Stimulated activated CD8-positive, alpha-beta memory T cell treated with anti-CD3 and anti-CD28 coated beads, Interleukin-15, amount 100 ng/mL, for 4 hours (primary cell): ENCODE measurements at regions not wholly inside any gene's neighbourhood (a gene's known extent, or its start where the extent isn't known, plus 50 kb on each side); places are given as distances from the start of the nearest gene placed in this dataset.

ENCODE experiments used
- DNase-seq, 2 donors: peaks; one replicate each; pipeline ENCODE4 v3.0.0-alpha.2; 2020; ENCODE audit warnings: low read depth in 2 of 2

DNA sequence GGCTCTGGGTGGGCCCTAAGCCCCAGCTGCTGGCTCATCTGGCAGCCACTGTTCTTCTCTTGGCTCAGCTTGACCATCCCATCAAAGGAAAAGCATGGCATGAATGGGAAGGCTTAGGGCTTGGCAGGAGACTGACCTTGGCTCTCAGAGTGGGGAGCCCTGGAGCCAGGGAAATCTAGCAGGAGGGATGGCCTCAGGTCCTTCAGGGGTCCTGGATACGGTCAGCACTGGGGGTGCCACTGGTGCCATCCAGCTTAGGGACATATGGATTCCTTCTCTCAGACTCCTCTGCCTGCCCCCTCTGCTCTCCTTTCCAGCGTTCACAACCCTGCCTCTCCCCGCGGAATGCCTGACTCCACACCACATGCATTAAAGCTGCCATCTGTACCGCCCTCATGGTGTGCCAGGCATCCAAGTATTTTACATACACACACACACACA, 165.5 kb upstream of the HAAO start:
- no peak for DNase-seq

DNA sequence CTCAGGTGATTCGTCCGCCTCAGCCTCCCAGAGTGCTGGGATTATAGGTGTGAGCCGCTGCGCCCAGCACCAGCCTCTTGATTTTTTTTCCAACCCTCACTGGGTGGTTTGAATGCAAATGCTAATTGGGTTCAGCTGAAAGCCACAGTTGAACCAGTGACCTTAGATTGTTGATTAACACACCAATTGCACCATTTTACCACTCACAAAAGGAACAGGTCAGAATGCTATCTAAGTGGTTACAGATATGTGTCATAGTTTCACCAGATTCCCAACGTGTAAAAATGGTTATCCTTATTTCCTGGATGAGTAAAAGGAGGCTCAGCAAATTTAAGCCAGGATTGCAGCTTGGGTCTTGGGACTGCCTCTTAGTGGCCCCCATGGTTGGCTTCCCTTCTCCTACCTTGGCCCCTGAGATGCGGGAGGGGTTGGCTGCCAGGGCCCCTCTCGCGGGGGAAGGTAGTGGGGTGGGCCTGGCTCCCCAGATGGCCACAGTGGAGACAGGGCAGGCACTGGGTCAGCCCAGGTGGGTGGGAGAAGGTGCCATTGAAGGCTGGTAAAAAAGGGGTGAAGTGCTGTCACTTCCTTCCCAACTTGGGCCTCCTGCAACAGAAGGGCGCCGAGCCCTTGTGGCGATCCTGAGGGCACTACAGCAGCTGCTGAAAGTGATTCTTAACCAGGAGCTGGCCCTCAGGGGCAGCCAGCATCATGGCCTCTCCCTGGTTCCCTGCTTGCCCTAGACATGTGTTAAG, 164.9 kb upstream of the HAAO start:
- no peak for DNase-seq

DNA sequence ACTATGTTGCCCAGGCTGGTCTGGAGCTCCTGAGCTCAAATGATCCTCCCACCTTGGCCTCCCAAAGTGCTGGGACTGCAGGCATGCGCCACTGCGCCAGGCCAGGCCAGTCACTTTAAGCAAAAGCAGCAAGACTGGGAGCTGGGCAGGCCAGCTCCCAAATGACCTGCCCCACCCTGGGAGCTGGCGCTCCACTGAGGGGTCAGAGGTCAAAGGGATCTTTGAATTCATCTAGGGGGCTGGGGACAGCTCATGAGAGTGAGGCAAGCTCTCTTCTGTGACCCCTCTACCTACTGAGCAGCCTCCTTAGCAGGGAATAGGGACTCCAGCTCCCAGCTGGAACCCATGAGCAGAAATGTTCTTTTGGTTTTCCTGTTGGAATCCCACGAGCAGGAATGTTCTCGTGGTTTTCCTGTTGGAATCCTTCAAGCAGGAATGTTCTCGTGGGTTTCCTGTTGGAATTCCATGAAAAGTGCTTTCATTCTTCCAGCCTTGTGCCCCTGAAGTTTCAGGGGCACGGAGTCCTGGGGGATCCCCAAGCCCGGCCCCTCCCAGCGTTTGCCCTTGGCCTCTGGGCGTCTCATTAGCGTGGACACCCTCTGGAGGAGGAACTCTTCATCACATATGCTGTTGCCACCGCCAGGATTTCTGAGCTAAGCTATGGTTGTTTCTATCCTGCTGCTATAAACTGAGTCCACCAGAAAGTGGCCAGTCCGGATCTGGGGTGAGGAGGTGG, 162.0 kb upstream of the HAAO start:
- DNase-seq = no peak

DNA sequence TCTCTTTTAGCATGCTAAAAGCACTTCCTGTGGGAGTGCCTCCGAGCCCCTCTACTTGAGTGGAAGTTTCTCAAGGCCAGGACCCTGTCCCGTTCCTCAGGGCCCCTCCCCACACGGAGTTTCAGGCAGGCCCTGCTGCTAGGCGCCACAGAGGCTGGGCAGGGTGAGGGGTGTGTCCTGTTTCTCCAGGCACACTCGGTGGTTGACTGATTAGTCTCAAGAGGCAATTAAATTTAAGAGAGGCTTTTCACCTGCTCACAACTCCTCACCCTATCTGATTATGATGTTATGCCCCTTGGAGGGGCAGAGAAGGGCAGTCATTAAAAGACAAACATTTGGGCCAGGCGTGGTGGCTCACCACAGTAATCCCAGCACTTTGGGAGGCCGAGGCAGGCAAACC, 160.8 kb upstream of the HAAO start:
- no peak for DNase-seq

DNA sequence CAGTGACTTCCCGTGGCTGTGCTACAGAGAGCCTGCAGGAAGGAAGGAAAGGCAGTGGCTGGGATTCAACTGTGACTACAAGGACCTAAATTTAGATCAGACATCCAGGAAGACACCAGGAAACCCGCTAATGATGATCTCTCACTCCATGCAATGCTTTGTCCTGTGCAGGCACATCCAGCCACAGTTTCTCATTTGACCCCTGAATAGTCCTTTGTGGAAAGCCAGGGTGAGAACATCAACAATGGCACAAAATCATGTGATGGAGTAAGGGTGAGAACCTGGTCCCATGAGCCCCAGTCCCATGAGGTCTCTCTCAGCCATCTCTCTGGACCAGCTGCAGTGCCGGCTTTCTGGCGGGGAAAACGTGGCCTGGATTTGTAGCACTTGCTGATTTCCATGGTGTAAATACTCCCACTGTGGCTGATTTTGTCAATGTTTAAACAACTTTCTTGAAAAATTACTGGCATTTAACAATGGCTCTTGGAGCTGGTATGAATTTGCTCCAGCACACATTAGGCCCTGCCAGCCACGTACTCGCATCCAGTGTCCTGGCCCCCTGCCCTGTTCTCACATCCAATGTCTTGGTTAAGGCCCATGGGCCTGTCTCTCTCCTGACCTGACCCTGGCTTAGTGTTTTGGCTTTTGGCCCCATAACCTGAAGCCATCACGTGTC, 159.0 kb upstream of the HAAO start:
- DNase-seq = no peak

DNA sequence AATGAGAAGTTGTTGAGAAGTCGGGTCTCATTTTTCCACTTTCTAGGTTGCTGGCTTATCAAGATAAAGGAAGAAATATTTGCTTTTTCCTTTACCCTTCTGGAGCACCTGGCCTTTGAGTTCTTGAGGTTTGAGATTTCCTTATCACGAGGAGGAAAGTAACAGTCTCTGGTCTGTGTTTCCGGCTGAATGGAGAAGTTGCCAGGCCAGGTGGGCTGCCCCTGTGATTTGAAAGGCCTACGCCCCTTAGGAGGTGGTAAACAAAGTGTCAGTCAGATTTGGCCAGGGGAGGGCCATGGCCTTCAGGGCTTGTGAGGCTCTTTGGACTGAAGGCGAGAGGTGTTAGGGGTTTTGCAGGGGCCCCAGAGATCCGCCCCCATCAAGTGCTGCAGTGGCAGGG, 156.7 kb upstream of the HAAO start:
- DNase-seq = no peak

DNA sequence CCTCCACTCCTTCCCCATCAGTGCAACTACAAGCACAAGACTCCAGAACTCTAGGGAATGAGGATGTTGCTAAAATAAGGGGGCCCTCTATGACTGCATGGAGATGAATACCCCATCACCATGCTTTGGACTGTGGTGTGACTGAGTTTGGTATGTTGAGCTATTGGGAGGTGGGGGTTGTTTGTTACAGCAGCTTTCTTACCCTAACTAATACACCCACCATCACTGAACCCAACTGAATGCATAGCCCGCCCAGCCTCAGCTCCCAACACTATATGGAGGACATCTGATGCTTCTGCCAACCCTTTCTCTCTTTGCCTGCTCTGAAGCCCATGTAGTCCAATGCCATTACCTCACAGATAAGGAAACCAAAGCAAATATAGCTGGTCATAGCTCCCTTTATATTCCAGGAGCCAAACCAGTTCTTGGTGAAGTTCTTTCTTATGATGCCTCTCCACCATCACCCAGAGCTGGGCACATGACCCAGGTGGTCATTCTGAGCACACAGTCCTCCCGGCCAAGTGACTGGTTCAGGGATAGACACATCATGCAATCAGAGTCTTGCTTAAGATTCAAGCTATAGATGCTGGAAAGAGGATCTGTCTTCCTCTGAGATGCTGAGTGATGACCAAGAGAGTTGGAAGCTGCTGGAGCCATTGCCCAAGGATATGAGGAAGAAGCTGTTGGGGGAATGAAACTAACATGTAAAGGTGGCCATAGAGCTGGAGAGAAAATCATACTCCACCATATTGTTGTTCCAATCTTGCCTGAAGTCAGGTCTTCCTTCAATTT, 155.6 kb upstream of the HAAO start:
- DNase-seq = no peak

DNA sequence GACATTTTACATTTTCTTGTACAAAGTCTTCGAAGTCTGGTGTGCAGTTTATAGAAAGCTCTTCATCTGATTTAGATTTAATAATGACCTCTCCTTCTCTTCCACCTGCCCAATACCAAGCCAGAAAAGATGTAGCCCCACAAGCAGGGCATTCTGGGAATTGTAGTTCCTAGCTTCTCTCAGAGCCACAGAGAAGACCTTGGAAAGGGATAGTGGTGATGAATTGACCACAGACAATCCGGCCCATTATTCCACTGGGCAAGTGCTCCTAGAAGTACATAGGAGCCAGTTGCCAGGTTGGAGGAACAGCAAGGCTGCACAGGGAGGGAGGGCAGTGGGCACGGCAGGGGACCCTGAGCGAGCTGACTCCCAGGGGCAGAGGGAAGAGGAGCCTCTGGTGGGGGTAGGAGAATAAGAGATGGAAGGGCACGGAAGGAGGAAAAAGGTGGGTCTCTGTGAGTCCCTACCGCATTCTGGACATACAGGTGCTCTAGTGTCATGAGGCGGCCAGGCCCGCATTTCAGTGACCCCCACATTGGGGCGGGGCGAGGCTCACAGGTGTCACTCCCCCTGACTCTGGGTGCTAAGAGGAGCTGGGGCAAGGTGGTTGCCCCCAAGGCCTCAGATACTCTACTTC, 152.5 kb upstream of the HAAO start:
- no peak for DNase-seq

DNA sequence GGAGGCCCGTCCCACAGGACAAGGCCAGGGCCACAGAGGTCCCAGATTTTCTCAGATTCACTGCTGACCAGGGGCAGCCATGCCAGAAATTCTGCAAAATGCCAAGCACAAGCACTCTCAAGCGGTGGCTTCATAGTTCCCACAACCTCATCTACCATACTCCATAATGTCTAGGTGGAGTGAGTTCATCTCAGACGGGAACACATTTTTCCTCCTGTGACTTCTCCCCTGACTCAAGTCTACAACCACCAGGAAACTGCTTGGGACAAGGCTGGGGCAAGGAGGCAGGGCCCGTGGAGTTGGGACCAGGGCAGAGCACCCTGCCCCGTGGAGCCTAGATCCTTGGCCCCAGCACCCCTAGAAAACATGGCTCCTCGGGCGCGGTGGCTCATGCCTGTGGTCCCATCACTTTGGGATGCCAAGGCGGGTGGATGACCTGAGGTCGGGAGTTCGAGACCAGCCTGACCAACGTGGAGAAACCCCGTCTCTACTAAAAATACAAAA, 150.7 kb upstream of the HAAO start:
- no peak for DNase-seq

DNA sequence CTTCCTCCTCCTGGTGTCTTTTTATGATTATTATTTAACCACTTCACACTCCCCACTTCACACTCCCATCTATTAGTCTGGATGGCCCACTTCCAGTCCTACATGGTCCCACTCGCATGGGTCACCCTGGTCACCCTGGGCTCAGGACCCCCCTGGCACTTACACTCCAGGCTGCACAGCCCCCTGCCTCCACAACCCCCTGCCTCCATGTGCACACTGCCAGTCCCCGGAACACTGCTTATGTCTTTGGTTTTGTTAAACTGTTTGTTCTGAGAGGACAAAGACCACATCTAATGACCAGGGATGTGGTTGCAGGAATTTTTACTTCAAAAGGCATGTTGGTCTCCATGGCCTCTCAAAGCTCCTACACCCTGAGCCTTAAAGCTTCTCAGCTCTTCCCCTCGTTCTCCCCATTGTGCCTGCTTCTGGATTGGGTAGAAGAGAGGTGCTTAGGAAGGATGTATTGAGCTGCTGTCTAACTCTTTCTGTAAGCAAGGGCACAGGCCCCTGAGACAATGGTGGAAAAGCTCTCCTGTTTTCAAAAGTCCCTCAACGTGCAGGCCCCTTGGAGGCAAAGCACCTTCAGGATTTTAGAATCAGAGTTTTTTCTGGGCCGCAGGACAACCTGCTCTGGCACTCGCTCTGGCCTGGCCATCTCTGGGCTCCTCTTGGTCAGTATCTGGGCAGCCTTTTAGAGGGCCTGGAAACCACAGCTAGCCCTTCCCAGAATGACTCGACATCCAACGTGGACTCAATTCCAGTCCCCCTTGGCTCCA, 150.0 kb upstream of the HAAO start:
- no peak for DNase-seq

DNA sequence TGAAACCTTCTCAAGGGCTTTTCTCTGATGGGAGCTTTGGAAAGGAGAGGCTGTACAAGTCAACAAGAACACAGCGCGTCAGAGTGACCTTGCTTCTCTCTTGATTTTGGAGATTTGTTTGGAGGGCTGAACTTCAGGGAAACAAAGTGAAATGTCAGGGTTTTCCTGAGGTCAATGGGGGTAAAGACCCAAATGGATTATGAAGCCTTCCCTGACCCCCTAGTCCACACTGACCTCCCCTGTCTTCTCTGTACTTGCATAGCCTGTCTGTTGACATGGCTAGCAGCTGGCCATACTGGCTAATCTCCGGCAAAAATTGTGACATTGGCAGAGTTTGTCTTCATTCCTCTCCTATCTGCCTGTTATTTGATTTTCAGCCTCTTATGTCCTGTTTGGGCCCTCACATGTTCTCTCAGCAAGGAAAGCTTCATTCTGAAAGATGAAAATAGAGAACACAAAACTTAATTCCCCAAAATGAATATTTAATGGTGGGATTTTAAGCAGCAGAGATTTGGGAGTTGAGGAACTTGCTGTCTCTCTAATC, 149.3 kb upstream of the HAAO start:
- DNase-seq = no peak

DNA sequence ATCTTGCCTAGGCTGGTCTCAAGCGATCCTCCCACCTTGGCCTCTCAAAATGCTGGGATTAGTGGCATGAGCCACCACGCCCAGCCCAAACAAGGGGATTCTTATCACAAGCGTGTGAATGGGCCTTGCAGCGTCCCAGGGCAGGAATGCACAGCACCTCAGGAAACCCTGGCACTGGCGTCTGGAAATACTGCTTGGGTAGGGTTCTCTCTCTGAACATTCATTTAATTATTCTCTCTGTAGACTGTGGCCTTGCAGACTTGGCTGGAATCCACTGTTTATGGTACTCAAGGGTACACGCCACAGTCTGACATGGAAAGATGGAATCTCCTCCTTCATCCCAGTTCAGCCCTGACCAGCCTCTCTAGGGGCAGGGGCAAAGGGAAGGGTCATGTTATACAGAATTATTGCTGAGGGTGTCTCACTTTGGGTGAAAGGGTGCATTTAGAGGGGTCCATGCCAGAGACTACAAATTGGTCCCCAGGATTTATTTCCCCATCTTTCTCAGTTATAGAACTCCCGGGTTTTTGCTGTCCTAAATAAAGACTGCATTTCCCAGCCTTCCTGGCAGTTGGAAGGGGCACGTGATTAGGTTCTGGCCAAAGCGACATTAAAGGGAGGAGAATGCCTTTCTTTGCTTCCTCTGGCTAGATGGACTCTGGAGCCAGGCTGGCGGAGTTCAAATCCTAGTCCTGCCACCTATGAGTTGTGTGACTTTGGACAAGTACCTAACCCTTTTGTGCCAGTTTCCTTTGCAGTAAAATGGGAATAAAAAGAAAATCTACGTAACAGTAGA, 147.2 kb upstream of the HAAO start:
- no peak for DNase-seq

DNA sequence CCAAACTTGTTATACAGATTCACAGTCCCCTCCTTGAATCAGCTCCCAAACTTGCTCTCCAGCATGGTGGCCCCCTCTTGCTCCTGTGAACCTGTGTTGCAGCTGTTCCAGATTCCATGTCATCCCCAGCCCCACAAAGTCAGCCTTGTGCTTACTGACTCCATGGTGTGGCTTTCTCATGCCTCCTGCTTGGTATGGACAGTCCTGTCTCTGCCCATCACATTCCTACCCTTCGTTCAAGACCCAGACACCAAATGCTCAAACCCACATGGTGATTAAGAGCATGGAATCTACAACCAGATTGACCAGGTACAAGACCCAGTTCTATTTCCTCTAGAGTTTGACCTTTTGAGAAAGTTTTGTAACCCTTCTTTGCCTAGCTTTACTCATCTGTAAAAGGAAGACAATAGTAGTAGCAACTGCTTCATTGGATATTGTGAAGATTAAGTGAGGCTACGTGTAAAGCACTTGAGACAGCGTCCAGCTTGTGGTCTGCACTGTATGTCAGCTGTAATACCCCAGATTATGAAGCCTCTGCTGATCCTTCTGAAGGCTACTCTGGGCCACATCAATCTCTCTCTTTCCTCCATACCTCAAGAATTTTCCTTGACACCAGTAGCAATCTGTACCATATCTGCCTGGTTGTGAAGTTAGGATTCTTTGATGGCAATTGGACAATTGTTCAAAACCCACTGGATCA, 146.4 kb upstream of the HAAO start:
- DNase-seq = no peak

DNA sequence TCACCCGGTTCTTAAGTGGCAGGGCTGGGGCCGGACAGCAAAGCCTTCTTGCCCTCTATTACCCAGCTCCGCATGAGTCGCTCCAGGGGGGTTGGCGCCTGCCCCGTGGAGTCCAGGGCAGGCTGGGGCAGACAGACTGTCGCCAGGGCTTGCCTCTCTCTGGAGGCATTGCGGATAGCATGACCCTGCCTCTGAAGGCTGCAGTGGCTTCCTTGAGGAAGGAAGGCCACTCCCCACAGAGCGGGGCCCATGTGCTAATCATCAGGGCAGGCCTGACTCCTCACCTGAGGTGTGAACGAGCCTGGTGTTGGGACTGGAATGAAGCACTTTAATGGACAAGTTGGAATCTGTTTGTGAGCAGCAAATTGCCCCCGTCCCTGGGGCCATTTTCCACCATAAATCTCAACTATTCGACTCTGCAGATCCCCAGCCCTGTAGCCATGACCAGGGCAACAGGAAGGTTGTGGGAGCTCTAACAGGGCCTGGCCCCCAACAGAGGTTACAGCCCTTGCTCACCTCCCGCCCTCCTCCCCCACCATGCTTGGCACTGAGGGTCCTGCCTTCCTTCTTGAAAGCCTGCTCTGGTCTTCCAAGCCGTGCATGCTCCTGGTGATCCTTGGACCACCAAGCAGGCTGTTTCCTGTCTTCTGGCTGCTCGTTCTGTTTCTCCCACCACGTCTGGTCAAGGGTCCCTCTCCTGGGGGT, 144.9 kb upstream of the HAAO start:
- DNase-seq = no peak

DNA sequence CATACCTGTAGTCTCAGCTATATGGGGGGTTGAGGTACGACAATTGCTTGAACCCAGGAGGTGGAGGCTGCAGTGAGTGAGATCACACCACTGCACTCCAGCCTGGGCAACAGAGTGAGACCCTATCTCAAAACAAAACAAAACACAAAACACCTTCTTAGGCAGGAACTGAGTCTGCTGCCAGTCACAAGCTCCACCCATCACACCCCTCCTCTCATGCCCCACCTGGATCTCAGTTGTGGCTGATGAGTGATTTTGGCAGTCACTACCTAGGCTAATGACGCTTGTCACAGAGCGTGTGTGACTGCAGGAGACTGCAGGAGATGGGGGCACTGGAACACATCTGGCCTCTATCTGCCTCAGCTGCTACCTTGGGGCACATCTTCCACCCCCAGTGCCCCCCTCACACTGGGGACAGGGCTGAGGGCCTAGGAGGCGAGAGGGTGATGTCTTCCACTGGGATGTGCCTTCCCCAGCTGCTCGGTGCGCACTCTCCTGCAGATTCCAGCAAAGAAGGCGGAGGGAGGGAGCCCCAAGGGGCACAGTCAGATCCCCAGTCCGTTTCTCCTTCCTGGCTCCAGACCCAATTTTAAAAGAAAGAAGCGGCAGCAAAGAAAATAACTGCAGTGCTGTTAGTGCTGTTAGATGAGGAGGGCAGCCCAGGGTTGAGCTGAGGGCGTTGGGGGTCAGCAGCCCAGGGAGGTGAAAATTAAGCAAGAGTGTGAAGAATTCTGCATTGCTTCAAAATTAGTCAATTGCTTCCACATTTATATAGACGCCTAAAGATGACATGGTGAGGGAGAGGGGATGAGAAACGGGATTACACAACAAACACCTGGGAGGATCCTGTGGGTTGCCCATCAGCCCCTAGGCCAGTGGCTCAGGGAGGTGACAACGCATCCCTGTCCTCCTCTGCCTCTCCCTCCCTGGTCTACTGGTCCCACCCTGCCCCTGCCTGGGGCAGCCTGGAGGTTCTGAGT, 143.6 kb upstream of the HAAO start:
- DNase-seq = no peak

DNA sequence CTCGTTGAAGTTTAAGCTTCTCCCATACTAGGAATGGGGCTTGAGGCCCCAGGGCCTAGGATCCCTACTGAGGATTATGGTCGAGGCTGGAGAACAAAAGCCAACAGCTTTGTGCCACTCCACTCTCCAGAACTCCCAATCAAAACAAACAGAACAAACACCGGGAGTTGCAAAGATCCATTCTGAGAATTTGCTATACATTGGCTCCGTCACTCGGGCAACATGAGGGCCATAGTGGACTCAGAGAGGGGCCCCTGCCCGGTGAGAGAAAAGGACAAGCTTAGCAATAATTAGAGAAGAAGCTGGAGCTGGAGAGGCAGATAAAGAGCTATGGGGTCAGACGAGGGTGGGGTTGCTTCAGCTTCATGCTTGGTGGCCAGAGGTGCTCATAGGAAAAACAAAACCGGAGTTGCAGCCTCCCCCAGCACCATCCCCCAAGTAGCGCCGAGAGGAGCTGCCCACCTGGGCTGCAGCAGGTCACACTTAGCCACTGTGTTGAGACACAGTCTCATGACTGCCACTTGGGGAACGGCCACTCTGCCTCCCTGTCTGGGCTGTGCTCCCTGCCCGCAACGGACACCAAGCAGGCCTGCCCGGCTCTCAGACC, 142.3 kb upstream of the HAAO start:
- no peak for DNase-seq

DNA sequence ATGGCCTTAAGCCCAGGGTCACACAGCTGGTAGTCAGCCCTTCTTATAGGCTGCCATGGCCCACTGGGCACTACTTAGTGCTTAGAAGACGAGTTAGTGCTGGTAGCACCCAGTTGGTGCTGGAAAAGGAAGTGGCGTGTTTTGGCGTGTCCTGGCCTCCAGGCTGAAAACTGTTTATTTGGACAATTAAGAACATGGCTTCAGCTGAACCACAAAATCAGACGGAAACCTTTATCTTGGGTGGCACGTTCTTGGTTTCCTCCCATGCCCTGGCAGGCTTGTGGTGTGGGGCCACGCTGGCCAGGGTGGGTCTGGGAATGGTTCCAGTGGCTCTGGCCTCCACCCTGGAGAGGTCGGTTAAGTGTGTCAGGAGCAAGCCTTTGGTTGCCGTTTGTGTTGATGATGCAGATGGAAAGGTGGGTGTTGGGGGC, 141.5 kb upstream of the HAAO start:
- DNase-seq = no peak
